A549 (cell line): ENCODE measurements at regions not wholly inside any gene's neighbourhood (a gene's known extent, or its start where the extent isn't known, plus 50 kb on each side); places are given as distances from the start of the nearest gene placed in this dataset.

Experiments used
- ATAC-seq, 2 experiments: fragments of 200-7000 bp in 1 of 2; fragments of >200 bp in 1 of 2; cut with Nextera tagmentation in 1 of 2; cut with Tn5 transposase in 1 of 2; 3 replicates each; pipeline versions ENCODE4 v1.8.0 to v1.9.1; 2018 to 2020; ENCODE audit warnings: mild to moderate bottlenecking in 1 of 2, moderate library complexity in 1 of 2
- CTCF ChIA-PET: fragments of 300-600 bp; sonication (Branson Sonifier 250); formaldehyde crosslinking; extraction: SDS; loops from one replicate; lab custom pipeline; 2021; ENCODE audit warnings: antibody characterized with exemption, inconsistent platforms; lab: Yijun Ruan, JAX
- POLR2A ChIA-PET: fragments of 350-600 bp; formaldehyde crosslinking; extraction: SDS; loops from one replicate; lab custom pipeline; 2021; ENCODE audit warnings: antibody characterized with exemption, inconsistent platforms; lab: Yijun Ruan, JAX
- DNase-seq, 2 experiments: peaks; one replicate each; pipeline versions ENCODE4 v3.0.0 to v3.0.0-alpha.2; 2011 to 2016; ENCODE audit warnings: low read depth in 1 of 2, low spot score in 1 of 2
- FAIRE-seq: peaks from 2 replicates; lab custom pipeline; 2011; peaks lifted over from hg19 to GRCh38; lab: Jason Lieb, UNC
- H3K27ac ChIP-seq, 2 experiments: fragments of >200 bp; sonication (Bioruptor Twin); formaldehyde crosslinking; 3 replicates each; pipeline ENCODE4 v1.5.1; 2016 to 2017
- H3K4me1 ChIP-seq: fragments of >200 bp; sonication (Bioruptor Twin); formaldehyde crosslinking; 3 replicates; pipeline ENCODE4 v1.6.1; 2016
- H3K4me2 ChIP-seq: fragments of >200 bp; sonication (Bioruptor Twin); formaldehyde crosslinking; 3 replicates; pipeline ENCODE4 v1.6.1; 2016
- H3K4me3 ChIP-seq: fragments of >200 bp; sonication (Bioruptor Twin); formaldehyde crosslinking; 3 replicates; pipeline ENCODE4 v1.5.1; 2016
- H3K9me3 ChIP-seq: fragments of >200 bp; sonication (Bioruptor Twin); formaldehyde crosslinking; 3 replicates; pipeline ENCODE4 v1.6.1; 2016
- ATOH8 ChIP-seq: fragments of 250-450 bp; sonication (Bioruptor Pico); IDR thresholded peaks from 2 replicates; pipeline ENCODE4 v1.5.0; 2020; ENCODE audit warnings: low read depth, mild to moderate bottlenecking, moderate library complexity
- CEBPB ChIP-seq, 2 experiments: fragments of >200 bp in 1 of 2; sonication (Bioruptor Twin) in 1 of 2; formaldehyde crosslinking in 1 of 2; IDR thresholded peaks; 2 replicates each; pipeline ENCODE4 v1.6.1; 2012 to 2016
- CHD4 ChIP-seq: fragments of 200-600 bp; sonication (generic); IDR thresholded peaks from 2 replicates; pipeline ENCODE4 v1.6.1; 2016; ENCODE audit warnings: antibody characterized with exemption, mild to moderate bottlenecking, borderline replicate concordance
- CTCF ChIP-seq: fragments of >200 bp; sonication (Bioruptor Twin); formaldehyde crosslinking; IDR thresholded peaks from 3 replicates; pipeline ENCODE4 v1.5.1; 2016
- EHF ChIP-seq: fragments of 250-450 bp; sonication (Bioruptor Pico); IDR thresholded peaks from 2 replicates; pipeline ENCODE4 v1.5.0; 2020; ENCODE audit warnings: mild to moderate bottlenecking
- EHMT2 ChIP-seq: fragments of 200-600 bp; sonication (generic); IDR thresholded peaks from 2 replicates; pipeline ENCODE4 v1.6.1; 2016; ENCODE audit warnings: antibody characterized with exemption, low read depth, mild to moderate bottlenecking, moderate library complexity
- EP300 ChIP-seq, 2 experiments: fragments of >200 bp; sonication (Bioruptor Twin); formaldehyde crosslinking; IDR thresholded peaks; 2 replicates in 1 of 2; 3 replicates in 1 of 2; pipeline ENCODE4 v1.6.1; 2016 to 2017
- FOSB ChIP-seq: fragments of 250-450 bp; sonication (Bioruptor Pico); IDR thresholded peaks from 2 replicates; pipeline ENCODE4 v1.5.0; 2020; ENCODE audit warnings: mild to moderate bottlenecking, moderate library complexity
- HDAC2 ChIP-seq: fragments of 200-600 bp; sonication (generic); IDR thresholded peaks from 2 replicates; pipeline ENCODE4 v1.6.1; 2016
- HOXA7 ChIP-seq: fragments of 250-450 bp; sonication (Bioruptor Pico); IDR thresholded peaks from 2 replicates; pipeline ENCODE4 v1.5.0; 2020; ENCODE audit warnings: mild to moderate bottlenecking, moderate library complexity
- KDM1A ChIP-seq: fragments of 200-600 bp; sonication (generic); IDR thresholded peaks from 2 replicates; pipeline ENCODE4 v1.6.1; 2016; ENCODE audit warnings: low read depth, mild to moderate bottlenecking
- MAX ChIP-seq: IDR thresholded peaks from 2 replicates; pipeline ENCODE4 v1.6.1; 2012
- NFE2L2 ChIP-seq: fragments of 150-350 bp; conservative IDR thresholded peaks from 2 replicates; pipeline ENCODE4 v1.6.1; 2014; ENCODE audit warnings: low read length
- NPAS2 ChIP-seq: fragments of 250-450 bp; sonication (Bioruptor Pico); IDR thresholded peaks from 2 replicates; pipeline ENCODE4 v1.8.0; 2022; ENCODE audit warnings: mild to moderate bottlenecking, moderate library complexity, borderline replicate concordance
- PBX3 ChIP-seq: IDR thresholded peaks from 2 replicates; pipeline ENCODE4 v1.6.1; 2012
- PHF8 ChIP-seq: fragments of 200-600 bp; sonication (generic); IDR thresholded peaks from 2 replicates; pipeline ENCODE4 v1.6.1; 2016; ENCODE audit warnings: low read depth, mild to moderate bottlenecking, antibody characterized with exemption, moderate library complexity, borderline replicate concordance
- POLR2AphosphoS2 ChIP-seq: conservative IDR thresholded peaks from 2 replicates; pipeline ENCODE4 v1.6.1; 2012; ENCODE audit warnings: low read length, improper control_type of control experiment, inconsistent platforms
- RCOR1 ChIP-seq: fragments of 150-350 bp; IDR thresholded peaks from 2 replicates; pipeline ENCODE4 v1.6.1; 2014; ENCODE audit warnings: antibody characterized with exemption, low read length, low read depth
- RFX5 ChIP-seq: fragments of 450-650 bp; IDR thresholded peaks from 2 replicates; pipeline ENCODE4 v1.7.1; 2014; ENCODE audit warnings: antibody characterized with exemption, mild to moderate bottlenecking, moderate library complexity
- SREBF2 ChIP-seq: fragments of 450-650 bp; IDR thresholded peaks from 2 replicates; pipeline ENCODE4 v1.6.1; 2014; ENCODE audit warnings: mild to moderate bottlenecking, moderate library complexity
- USF2 ChIP-seq: fragments of 450-650 bp; IDR thresholded peaks from 2 replicates; pipeline ENCODE4 v1.6.1; 2014; ENCODE audit warnings: antibody characterized with exemption
- ZFP36 ChIP-seq: fragments of 450-650 bp; IDR thresholded peaks from 2 replicates; pipeline ENCODE4 v1.6.1; 2014; ENCODE audit warnings: borderline replicate concordance; ENCODE audit not compliant: partially characterized antibody
- ZSCAN20 ChIP-seq: fragments of 250-450 bp; sonication (Bioruptor Pico); IDR thresholded peaks from 2 replicates; pipeline ENCODE4 v1.8.0; 2022; ENCODE audit warnings: mild to moderate bottlenecking, moderate library complexity
- WGBS: methylation state at CpG from one replicate; pipeline ENCODE4 v1.1.6; 2017; ENCODE audit errors: missing lambda C conversion rate; 5-methylcytosine and 5-hydroxymethylcytosine counted together

GRCh38 chr5:18740301-18740700 is 1106.0 kb downstream of the TAF11L14 start:
- FAIRE-seq: no peak
- no peak overlapping the region for H3K4me3 ChIP-seq
- ATAC-seq: no peak
- no peak overlapping the region for H3K27ac ChIP-seq
- no peak for DNase-seq
- H3K4me1 ChIP-seq: 0 out of 3 replicates have a peak, but pooled peaks cover 2% of the 10 kb centered on the region
- no peak overlapping the region for H3K4me2 ChIP-seq
- no peaks in the 10 kb centered on the region for H3K9me3 ChIP-seq
- CTCF ChIA-PET: no interaction called here
- TF ChIP-seq FOSB (CRISPR knock-in tag): no peak
- no peak for TF ChIP-seq HDAC2
- TF ChIP-seq ZFP36: no peak
- no peak for TF ChIP-seq CEBPB (IDR thresholded peaks at IDR 0.05)
- TF ChIP-seq POLR2AphosphoS2: no peak
- no peak for TF ChIP-seq NPAS2
- TF ChIP-seq EP300 (IDR thresholded peaks at IDR 0.05): no peak
- no peak for TF ChIP-seq SREBF2
- no peak for TF ChIP-seq CHD4
- POLR2A ChIA-PET: no interaction called here

GRCh38 chr5:18742830-18743229 is 1108.6 kb downstream of the TAF11L14 start:
- no peak for FAIRE-seq
- H3K4me3 ChIP-seq: no peak overlapping the region
- WGBS: 89% methylated on average over 7 of the region's 7 CpGs
- H3K9me3 ChIP-seq: no peaks in the 10 kb centered on the region
- no peak overlapping the region for H3K27ac ChIP-seq
- POLR2A ChIA-PET: no interaction called here
- H3K4me2 ChIP-seq: no peak overlapping the region
- no peak for ATAC-seq
- no peak for TF ChIP-seq PBX3
- no peak for TF ChIP-seq HOXA7 (CRISPR knock-in tag)
- TF ChIP-seq FOSB (CRISPR knock-in tag): no peak
- no peak for TF ChIP-seq MAX
- TF ChIP-seq KDM1A: no peak
- TF ChIP-seq HDAC2: no peak
- no peak for TF ChIP-seq RCOR1
- no peak for TF ChIP-seq CTCF
- TF ChIP-seq EHMT2: no peak
- no peak for TF ChIP-seq ATOH8 (CRISPR knock-in tag)
- TF ChIP-seq USF2: no peak
- TF ChIP-seq NPAS2: no peak
- no peak for TF ChIP-seq RFX5
- no peak for TF ChIP-seq NFE2L2
- no peak for TF ChIP-seq SREBF2
- no peak for TF ChIP-seq CHD4
- no peak for TF ChIP-seq EHF (CRISPR knock-in tag)
- no peak for TF ChIP-seq EP300 (IDR thresholded peaks at IDR 0.05)
- CTCF ChIA-PET: no interaction called here
- 0 out of 3 replicates have a peak, but pooled peaks cover 3% of the 10 kb centered on the region for H3K4me1 ChIP-seq
- DNase-seq: no peak

GRCh38 chr5:18744441-18744840 is 1110.2 kb downstream of the TAF11L14 start:
- FAIRE-seq (no peak), DNase-seq (no peak), ATAC-seq (no peak)
- Histone ChIP-seq H3K4me2 (no peak overlapping the region), H3K27ac (no peak overlapping the region), H3K4me3 (no peak overlapping the region), H3K9me3 (no peaks in the 10 kb centered on the region), H3K4me1 (0 out of 3 replicates have a peak, but pooled peaks cover 3% of the 10 kb centered on the region)
- WGBS: 82% methylated on average over 3 of the region's 3 CpGs
- ChIA-PET CTCF (no interaction called here), POLR2A (no interaction called here)
- TF ChIP-seq SREBF2: no peak
- no peak for TF ChIP-seq ZFP36
- TF ChIP-seq HOXA7 (CRISPR knock-in tag): no peak
- TF ChIP-seq PHF8: no peak
- TF ChIP-seq HDAC2: no peak
- no peak for TF ChIP-seq ZSCAN20
